ENCODE measurements at regions not wholly inside any gene's neighbourhood (a gene's known extent, or its start where the extent isn't known, plus 50 kb on each side); places are given as distances from the start of the nearest gene placed in this dataset.

DNA sequence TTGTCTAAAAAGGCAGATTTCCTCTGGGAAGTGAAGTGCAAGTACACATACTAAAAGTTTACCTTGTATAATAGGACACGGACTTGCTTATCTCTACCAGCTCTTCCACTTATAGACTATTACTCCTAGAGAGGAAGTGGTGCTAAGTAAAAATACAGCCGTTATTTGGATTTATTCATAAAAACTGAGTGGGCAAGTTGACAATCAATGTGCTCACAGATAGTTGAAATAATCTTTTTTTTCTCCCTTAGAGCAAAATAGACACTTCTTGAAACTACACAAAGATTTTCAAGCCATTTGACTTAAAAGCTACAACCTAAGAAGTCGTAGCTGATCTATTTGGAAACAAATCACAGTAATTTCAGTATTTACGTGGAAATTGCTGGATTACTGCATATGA lies 2584.7 kb upstream of the PCDH20 start:
- DNase-seq: no peak

DNA sequence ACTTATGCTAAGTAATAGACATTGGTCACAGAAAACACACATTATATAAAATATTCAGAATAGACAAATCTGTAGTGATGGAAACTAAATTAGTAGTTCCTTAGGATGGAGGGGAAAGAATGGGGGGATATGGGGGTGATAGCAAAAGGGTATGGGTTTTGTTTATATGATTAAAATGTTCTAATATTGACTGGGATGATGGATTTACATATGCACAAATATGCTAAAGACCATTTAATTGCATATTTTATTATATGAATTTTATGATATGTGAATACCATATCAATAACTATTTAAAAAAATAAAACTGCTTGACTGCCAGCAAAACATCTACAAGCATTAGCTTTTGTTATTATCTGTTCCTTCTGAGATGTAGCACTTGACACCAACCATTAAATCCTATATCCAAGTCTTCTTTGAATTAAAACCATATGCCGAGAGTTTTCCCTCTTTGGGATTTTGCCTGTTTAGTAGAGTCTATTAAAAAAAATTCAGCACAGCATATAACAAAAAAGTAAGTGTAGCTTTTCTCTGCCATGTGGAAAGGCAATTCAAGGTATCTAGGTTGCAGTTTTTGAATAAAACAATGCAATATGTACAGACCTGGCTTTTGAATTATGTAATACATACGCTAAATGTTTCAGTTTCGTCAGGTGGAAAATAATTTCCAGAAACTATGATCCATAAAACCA lies 2584.1 kb upstream of the PCDH20 start:
- no peak for DNase-seq

DNA sequence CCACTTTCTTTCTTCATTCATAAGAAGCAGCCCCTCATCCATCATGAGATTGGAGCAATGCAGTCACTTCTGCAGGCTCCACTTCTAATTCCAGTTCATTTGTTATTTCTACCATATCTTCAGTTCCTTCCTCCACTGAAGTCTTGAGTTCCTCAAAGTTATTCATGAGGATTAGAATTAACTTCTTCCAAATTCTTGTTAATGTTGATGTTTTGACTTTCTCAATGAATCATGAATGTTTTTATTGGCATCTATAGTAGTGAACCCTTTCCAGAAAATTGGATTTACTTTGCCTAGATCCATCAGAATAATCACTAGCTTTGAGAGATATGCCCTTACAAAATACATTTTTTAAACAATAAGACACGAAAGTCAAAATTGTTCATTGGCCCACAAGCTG lies 2567.7 kb upstream of the PCDH20 start:
- no peak for DNase-seq

DNA sequence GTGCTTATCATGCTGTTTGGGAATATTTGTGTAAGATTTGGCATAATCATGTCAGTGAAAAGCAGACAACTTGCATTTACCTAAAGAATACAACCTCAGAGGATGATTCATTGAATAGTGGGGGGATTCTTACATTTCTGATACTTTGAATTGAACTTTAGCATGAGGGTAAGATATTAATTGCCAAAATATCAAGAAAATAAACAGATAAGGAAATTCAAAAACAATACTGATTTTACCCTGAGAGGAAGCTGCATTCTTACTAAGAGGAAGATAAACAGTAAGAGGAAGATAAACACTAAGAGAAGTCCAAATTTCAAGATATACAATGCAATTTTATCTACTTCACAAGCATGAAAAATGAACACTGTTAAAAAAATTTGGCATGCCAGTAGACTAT lies 2564.3 kb upstream of the PCDH20 start:
- no peak for DNase-seq

DNA sequence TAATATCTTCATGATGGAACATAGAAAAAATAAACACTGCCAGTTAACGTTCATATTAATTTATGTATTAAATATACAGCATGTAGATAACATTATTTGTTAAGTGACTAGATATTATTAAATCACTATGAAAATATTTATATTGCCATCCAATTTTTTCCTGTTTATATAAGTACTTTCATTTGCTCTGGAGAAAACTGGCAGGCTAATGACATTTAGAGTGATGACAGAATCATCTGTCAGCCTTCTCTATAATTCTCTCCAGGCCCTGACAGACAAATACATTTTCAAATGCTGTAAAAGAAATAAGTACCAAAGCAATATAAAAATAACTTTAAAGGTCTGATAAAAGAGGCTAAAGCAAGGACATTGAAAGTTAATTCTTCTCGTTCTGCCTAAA lies 2556.7 kb upstream of the PCDH20 start:
- no peak for DNase-seq

DNA sequence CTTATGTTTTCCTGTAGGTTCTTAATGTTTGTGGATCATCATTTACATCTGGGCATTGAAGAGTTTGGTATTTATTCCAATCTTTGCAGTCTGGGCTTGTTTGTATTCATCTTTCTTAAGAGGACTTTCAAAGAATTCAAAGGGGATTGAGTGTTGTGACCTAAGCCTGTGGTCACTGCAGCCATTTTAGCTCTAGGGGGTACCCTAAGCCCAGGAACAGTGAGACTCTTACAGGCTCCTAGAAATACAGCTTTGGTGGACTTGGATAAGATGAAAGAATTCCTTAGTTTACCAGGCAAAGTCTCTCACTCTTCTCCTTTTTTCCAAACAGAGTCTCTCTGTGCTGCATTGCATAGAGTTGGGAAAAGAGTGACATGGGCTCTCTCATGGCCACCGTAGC lies 2539.0 kb upstream of the PCDH20 start:
- no peak for DNase-seq

DNA sequence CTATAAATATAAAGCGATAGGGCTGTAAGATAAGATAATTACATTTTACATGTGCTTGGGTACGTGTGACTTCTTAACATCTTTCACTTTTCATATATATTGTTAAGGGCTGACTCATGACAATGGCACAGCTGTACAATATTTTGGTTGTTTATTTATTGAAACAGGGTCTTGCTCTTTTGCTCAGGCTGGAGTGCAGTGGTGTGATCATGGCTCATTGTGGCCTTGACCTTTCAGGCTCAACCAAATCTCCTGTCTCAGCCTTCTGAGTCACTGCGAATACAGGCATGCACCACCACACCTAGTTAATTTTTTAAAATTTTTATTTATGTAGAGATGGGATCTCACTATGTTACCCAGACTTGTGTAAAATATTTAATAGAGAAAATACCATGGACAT lies 2532.4 kb upstream of the PCDH20 start:
- DNase-seq: no peak

DNA sequence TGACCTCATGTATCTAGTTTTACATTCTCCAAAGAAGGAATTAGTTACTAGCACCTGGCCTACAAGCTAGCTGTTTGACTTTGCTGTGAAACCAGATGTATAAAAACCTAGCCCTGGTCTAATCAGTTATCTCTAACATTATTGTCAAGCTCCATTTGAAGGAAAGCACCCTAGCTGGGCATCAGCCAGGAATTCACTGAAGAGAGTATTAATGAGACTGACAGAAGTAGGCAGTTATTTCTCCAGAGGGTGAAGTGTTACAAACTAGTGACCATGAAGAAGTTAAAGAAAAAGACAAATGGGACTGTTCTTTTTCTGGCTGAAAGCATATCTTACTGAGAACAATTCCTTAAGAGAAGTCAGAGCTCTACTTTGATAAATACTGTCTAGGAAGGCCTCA lies 2529.3 kb upstream of the PCDH20 start:
- no peak for DNase-seq

DNA sequence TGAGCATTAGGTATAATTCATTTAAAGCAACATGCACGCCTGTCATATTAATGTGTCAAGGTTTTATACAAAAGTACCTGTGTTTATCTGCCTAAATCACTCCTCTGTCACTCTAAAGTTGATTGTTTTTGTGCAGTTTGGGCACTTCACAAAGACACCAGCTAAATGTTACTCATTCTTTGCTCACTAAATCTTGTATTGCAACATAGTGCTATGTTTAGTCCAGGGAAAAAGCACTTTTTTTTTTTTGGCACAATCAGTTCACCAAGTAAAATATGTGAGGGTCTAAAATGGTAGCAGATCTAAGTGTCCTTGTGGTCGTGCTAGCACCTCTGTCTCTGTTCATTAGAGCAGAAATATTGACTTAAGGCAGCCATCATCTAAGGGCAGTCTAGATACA lies 2526.7 kb upstream of the PCDH20 start:
- DNase-seq: no peak

DNA sequence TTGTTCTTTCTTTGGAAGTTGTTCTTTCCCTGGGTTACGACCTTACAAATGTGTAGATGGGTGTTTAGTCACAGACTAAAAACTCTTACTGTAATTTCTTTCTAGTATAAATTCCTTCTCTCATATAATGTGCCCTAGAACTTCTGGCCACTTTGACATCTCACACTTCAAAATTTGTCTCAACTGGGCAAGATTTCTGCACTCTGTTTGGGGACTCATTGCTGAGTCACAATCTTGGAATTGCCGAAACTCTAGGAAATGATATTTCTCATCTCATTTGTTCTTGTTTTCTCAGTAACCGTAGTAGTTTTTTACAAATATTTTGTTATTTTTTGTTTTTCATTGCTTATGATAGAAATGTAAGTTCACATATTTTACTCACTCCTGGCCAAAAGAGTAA lies 2523.2 kb upstream of the PCDH20 start:
- no peak for DNase-seq

DNA sequence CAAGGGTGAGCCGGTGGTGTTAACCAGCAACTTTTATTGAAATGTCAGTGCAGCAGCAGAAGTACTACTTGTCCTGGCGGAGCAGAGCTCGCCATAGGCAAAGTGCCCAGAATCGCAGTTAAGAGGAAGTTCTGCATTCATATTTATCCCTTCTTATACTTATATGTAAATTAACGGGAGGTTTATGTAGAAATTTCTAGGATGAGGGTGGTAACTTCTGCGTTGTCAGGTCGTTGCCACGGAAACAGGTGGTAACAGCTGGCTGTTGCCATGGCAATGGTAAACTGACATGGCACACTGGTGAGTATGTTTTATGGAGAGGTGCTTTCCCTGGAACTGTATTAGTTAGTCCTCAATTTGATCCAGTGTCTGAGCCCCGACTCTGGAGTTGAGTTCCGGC lies 2494.9 kb upstream of the PCDH20 start:
- DNase-seq: no peak

DNA sequence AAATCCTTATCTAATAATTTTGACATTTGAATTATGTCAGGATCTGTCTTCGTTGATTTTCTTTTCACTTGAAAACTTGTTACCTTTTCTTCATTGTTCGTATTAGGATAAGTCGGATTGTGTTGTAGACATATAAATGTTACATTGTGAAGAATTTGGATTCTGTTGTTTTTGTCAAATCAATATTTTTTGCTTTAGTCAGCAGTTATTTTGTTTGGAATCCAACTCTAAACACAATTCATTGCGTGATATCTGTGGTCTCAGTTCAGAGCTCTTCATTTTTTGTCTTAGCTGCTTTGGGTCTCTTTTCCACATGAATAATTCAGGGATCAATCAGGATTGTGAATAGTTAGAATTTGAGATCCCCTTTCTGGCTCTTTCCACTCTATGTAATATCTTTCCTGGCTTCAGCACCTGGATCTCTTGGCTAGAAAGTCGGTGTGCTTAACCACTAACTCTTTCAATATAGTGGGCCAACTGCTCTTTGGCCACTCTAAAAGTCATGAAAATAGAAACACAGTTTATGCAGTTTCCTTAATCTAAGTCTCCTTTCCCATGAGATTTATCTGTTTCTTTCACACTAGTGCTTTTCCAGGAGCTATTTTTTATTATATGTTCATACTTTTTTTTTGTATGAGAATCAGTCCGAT lies 2494.2 kb upstream of the PCDH20 start:
- DNase-seq: no peak

DNA sequence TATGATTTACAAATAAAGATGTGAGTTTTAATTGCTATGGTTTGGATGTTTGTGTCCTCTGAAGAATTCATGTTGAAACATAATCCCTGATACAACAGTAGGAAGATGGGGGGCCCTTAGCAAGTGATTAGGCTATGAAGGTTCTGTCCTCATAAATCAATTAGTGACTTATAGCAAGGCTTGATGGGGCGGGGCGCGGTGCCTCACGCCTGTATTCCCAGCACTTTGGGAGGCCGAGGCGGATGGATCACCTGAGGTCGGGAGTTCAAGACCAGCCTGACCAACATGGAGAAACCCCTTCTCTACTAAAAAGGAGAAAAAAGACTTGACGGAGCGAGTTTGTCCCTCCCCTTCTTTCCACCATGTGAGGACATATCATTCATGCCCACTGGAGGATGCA lies 2486.5 kb upstream of the PCDH20 start:
- no peak for DNase-seq

DNA sequence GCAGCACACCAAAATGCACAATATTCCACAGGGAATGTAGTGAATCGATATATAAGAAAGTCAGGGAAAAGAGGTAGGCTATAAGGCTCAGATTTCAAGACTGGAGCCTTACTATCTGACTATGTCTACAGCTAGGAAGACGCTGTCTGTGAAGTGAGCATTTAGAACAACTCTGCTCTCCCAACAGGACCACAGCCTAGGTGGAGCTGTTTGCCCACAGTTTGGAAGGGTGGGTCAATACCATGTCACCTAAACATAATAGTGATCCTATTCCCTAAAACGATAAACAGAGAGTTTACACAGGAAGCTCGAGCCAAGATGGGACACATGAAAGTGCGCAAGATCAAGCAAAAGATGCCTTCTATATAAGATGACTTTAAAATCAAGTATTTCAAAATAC lies 2486.0 kb upstream of the PCDH20 start:
- no peak for DNase-seq

DNA sequence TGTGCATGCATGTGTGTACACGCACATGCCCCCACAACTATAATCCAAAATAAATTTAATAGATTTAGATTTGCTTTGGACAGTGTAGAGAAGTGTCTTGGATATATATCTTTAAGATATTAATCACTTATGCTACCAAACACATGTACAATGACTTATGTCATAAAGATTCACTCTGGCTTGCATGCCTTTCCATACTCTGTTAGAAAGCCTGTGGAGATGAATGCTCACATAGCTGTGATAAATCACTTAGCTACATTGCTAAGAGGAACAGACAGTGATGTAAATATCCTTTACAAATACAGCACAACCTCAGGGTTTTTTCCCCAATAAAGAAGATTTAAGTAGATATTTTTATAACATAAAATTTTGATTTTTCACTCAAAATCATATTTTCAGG lies 2484.8 kb upstream of the PCDH20 start:
- no peak for DNase-seq

DNA sequence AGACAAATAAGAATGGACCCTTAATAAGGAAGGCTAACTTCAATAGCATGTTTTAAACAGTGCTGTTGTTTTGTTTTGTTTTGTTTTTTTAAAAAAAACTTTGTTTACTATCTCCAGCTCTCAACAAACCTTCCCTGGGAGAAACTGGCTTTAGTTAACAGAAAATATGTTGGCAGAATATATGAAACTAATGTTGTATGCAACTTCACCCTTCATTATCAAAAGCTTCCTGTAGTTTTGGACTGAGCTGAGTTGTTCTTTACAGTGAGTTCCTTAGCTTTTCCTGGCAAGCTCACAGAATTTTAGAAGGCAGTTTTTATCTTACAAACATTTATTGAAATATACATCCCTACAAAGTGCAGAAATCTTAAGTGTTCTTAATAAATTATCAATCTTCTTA lies 2480.7 kb upstream of the PCDH20 start:
- no peak for DNase-seq

DNA sequence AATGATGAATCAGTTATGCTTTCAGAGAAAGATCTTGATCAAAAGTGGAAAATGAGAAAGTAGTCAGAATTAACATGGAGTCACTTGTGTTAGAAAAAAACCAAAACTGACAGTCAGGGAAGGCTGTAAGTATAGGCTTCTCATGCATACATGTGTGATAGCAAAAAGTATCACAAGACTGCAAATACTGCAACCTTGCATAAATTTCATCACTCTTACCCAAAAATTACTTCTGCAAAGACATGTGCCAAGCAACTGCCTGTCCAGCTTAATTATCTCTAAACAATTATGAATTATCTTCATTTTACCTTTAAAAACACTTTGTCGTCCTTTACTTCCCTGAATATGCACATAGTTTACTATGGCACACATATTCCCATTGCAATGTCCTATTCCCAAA lies 2466.4 kb upstream of the PCDH20 start:
- DNase-seq: no peak

DNA sequence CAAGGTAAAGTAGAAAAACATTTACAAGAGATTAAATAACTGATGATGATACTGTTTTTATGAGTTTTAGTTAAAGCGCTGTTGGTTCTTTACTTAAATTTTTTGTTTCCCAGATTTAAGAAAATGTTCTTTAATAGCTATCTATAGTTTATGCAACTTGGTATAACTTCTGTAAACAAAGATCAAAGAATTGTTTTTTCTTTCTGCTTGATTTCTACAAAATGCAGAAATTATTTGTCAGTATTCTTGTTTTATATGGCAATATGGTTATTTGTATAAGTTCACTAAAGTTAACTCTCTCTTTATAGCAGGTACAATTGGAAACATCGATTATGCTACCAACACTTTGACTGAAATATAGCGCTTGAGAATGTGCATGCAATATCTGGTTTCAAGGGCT lies 2465.1 kb upstream of the PCDH20 start:
- DNase-seq: no peak

DNA sequence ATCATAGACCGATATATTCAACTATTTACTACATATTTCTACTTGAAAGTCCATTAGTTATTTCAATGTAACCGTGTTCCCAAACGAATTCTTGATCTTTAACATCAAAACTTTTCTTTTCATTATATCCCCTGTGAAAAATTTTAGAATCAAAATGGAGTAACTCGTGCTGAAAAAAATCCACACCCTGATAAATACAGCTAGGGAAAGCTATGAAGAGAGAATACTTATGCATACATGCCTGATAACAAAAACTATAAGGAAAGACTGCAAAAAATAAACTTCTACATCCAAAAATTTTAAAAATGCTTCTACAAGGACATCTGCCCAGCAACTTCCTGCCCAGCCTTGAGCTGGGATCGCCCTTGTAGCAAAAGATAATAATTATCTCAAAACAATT lies 2458.3 kb upstream of the PCDH20 start:
- DNase-seq: no peak

DNA sequence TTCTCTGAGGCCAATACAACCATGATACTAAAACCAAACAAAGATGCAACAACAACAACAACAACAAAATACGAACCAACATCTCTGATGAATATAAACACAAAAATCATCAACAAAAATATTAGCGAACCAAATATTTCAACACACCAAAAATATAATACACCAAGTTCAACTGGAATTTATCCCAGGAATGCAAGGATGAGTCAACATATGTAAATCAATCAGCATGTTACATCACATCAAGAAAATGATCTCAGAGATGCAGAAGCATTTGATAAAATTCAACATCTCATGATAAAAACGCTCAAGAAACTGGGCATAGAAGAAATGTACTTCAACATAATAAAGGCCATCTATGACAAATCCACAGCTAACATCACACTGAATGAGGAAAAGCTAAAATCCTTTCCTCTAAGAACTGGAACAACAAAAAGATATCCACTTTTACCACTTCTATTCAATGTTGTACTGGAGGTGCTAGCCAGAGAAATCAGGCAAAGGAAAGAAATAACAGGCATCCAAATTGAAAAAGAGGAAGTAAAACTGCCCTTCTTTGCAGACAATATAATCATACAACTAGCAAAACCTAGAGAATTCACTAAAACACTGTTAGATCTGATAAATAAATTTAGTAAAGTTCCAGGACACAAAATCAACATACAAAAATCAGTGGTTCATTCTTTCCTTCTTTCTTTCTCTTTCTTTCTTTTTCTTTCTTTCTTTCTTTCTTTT lies 2448.7 kb upstream of the PCDH20 start:
- DNase-seq: no peak

DNA sequence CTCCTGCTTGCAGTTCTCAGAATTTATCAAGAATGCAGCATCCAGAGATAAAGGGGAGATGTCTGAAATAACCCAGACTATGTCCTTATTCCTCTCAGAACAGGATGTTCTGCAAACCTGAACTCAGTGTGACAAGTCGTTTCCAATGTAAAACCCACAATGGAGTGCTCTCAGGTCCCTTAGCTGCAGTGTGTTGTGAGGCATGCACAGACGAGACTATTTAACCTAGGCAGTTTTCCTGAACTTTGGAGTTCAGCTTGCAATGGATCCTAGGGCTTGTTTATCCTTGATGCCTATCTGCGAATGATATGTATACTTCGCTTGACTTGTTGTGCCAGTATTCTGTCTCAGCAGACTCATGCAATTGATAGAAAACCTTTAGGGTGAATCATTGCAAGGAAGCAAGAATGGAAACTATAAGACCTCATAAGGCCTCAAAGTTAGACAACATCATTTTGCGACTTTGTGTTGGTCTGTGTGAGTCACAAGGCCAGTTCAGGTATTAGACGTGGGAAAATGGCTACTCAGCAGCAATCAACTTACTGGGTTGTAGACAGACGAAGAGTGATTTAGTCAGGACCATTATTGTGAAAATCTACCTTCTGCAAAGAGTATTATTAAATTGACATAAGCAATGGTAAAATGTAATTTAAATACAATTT lies 2439.9 kb upstream of the PCDH20 start:
- DNase-seq: no peak

DNA sequence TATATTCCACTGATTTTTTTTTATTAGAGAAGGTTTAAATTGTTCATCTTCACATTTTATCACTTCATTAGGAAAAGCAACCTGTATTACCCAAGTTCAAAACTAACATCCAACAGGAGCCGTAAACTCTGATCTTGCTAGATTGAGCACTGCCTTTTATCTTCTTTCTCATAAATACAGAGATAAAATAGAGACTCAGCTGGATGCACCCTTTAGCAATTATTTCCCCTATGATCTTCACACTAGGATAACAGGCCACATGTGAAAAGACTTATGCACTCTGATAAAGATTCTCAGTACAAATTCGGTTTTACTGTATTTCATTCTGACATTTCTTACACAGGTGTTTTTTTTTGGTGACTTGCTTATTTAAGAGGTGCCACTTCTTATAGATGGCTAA lies 2438.2 kb upstream of the PCDH20 start:
- DNase-seq: no peak

DNA sequence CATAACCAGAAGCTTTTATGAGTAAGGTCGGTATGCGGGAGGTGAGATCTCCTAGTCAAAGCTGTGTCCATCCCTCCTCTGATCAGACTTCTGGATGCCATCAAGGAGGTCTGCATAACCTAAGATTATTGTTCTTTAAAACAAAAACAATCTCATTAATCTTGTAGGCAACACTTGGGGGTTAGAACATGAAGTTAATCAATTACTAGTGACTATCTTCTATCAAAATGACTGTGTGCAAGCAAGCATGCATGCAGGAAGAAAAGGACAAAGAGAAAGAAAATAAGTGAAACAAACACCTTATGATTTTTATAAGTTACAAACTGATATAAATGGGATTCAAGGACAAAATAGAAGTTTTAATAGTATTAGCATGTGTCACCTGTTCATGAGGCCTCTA lies 2435.9 kb upstream of the PCDH20 start:
- DNase-seq: no peak
